SJSA1 (cell line): ENCODE measurements at regions not wholly inside any gene's neighbourhood (a gene's known extent, or its start where the extent isn't known, plus 50 kb on each side); places are given as distances from the start of the nearest gene placed in this dataset.
A peak's percentile ranks its signal among the peaks of the same experiment; 100 is the strongest.
"Not testable (repeated sequence)": the region's sequence is repeated elsewhere in the genome, so short reads cannot be mapped to it uniquely, and the experiment has no call there.

Experiments
- DNase-seq, 2 experiments: peaks; one replicate each; pipeline ENCODE4 v3.0.0-alpha.2; 2015 to 2020; ENCODE audit warnings: low spot score in 2 of 2, low read depth in 1 of 2
- H3K27ac ChIP-seq: fragments of 250-450 bp; sonication (Bioruptor Pico); 2 replicates; pipeline ENCODE4 v1.5.1; 2020; ENCODE audit warnings: mild to moderate bottlenecking, moderate library complexity
- H3K27me3 ChIP-seq: fragments of 250-450 bp; sonication (Bioruptor Pico); replicated peaks from 2 replicates; pipeline ENCODE4 v1.5.1; 2020; ENCODE audit warnings: mild to moderate bottlenecking, moderate library complexity
- H3K36me3 ChIP-seq: fragments of 250-450 bp; sonication (Bioruptor Pico); 2 replicates; pipeline ENCODE4 v1.5.1; 2020; ENCODE audit warnings: mild to moderate bottlenecking
- H3K4me1 ChIP-seq: fragments of 250-450 bp; sonication (Bioruptor Pico); replicated peaks from 2 replicates; pipeline ENCODE4 v1.6.1; 2021; ENCODE audit warnings: mild to moderate bottlenecking
- H3K4me3 ChIP-seq: fragments of 250-450 bp; sonication (Bioruptor Pico); 2 replicates; pipeline ENCODE4 v1.5.1; 2020; ENCODE audit warnings: mild to moderate bottlenecking
- H3K9me3 ChIP-seq: fragments of 250-450 bp; sonication (Bioruptor Pico); replicated peaks from 2 replicates; pipeline ENCODE4 v1.5.1; 2020; ENCODE audit warnings: mild to moderate bottlenecking

DNA sequence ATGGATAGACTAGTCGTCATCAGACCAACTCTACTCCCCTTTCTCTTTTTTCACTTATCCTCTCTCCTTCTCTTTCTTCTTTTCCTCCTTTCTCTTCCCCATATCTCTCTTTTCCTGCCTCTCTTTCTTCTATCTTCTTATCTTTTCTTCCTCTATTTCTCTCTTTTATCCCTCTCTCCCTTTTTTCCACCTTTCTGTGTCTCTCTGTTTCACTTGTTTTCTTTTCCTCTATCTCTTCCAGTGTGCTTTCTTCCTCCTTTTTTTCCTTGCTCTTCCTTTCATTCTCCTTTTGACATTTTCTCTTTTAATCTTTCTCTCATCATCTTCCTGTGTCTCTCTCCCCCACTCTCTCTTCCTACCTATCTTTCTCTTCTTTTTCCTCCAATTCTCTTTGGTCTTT lies 159.0 kb upstream of the PTGFR start:
- Histone ChIP-seq H3K4me1 (no peaks in the 10 kb centered on the region), H3K27ac (no peak overlapping the region), H3K9me3 (no peaks in the 10 kb centered on the region), H3K36me3 (no peaks in the 10 kb centered on the region), H3K27me3 (no peaks in the 10 kb centered on the region), H3K4me3 (no peak overlapping the region)
- no peak for DNase-seq

- Histone ChIP-seq H3K4me3 (no peak overlapping the region), H3K36me3 (no peaks in the 10 kb centered on the region), H3K27me3 (no peaks in the 10 kb centered on the region), H3K27ac (no peak overlapping the region), H3K4me1 (no peaks in the 10 kb centered on the region; the same call in 1 of the 2 replicates), H3K9me3 (no peaks in the 10 kb centered on the region)
- DNase-seq, result peak in 1 of 2 experiments; percentile 15
Measured at GRCh38 chr1:78333502-78333901, 157.3 kb upstream of the PTGFR start.

DNA sequence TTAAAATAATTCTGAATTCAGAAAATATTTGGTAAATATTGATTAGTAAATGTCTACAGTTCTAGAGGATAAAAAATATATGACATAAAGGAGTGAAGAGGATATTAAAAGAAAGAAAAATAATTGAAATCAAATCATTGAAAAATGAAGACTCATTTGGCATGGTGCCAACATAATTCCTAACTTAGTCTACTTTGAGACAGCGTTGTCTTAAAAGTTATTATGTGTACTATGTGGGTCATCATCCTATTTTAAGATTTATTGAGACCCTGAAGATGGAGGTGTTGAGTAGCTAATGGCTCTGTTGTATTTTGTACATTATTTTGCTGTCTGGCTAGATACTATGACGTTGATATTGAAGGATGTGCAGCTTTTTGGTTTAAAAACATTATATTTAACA lies 156.7 kb upstream of the PTGFR start:
- Histone ChIP-seq H3K36me3 (no peaks in the 10 kb centered on the region), H3K4me1 (peaks cover 3% of the 10 kb centered on the region), H3K4me3 (no peak overlapping the region), H3K9me3 (no peaks in the 10 kb centered on the region), H3K27ac (no peak overlapping the region), H3K27me3 (no peaks in the 10 kb centered on the region)
- no peak for DNase-seq

GRCh38 chr1:78334952-78335351 lies 155.8 kb upstream of the PTGFR start:
- Histone ChIP-seq H3K4me1 (peaks cover 12% of the 10 kb centered on the region), H3K9me3 (no peaks in the 10 kb centered on the region), H3K36me3 (no peaks in the 10 kb centered on the region), H3K27me3 (no peaks in the 10 kb centered on the region), H3K27ac (no peak overlapping the region), H3K4me3 (no peak overlapping the region)
- DNase-seq, result no peak

GRCh38 chr1:78336751-78337150 lies 154.0 kb upstream of the PTGFR start:
- not testable (repeated sequence) for H3K9me3 ChIP-seq, H3K4me3 ChIP-seq, H3K27ac ChIP-seq, H3K36me3 ChIP-seq, H3K27me3 ChIP-seq, DNase-seq
- H3K4me1 ChIP-seq, result peaks cover 24% of the 10 kb centered on the region

DNA sequence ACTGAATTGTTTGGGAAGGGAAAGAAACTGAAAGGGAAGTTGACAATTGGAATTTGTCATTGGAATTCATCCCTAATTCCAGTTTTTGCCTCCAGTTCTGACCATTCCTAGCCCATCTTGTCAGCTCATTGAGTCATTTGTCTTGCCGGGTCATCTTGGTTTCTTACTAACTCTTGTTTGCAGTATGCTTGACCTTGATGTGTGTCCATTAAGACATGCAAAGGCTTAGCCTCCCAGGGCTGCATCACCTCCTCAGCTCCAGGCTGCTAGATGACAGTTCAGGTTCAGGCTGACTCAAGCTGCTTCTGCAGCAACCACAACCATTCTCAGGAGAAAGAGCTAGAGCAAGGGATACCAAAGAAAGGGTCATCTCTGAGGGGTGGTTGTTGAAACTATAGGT lies 151.3 kb upstream of the PTGFR start:
- Histone ChIP-seq H3K9me3 (no peaks in the 10 kb centered on the region), H3K36me3 (no peaks in the 10 kb centered on the region), H3K27me3 (no peaks in the 10 kb centered on the region), H3K4me1 (peaks cover 24% of the 10 kb centered on the region), H3K4me3 (no peak overlapping the region), H3K27ac (peak overlapping the region; percentile 82)
- peak in 1 of 2 experiments; percentile 56 for DNase-seq

- peak overlapping the region; percentile 82 for H3K27ac ChIP-seq
Measured at GRCh38 chr1:78340006-78340405, 150.8 kb upstream of the PTGFR start.

GRCh38 chr1:78348496-78349284 lies 142.1 kb upstream of the PTGFR start:
- Histone ChIP-seq H3K4me3 (no peak overlapping the region), H3K27me3 (no peaks in the 10 kb centered on the region), H3K36me3 (no peaks in the 10 kb centered on the region), H3K27ac (no peak overlapping the region), H3K9me3 (0 out of 2 replicates have a peak, but pooled peaks cover 3% of the 10 kb centered on the region), H3K4me1 (no peaks in the 10 kb centered on the region)
- DNase-seq, result no peak

More at GRCh38 chr1:78340006-78340405, 150.8 kb upstream of the PTGFR start:
- Histone ChIP-seq H3K36me3 (no peaks in the 10 kb centered on the region), H3K27me3 (no peaks in the 10 kb centered on the region), H3K4me3 (no peak overlapping the region), H3K4me1 (peaks cover 24% of the 10 kb centered on the region), H3K9me3 (no peaks in the 10 kb centered on the region)
- peak in 1 of 2 experiments; percentile 67 for DNase-seq

- no peak for DNase-seq
- H3K27me3 ChIP-seq, result no peaks in the 10 kb centered on the region
- no peaks in the 10 kb centered on the region for H3K36me3 ChIP-seq
- H3K4me3 ChIP-seq, result no peak overlapping the region
- H3K27ac ChIP-seq, result no peak overlapping the region
- 0 out of 2 replicates have a peak, but pooled peaks cover 3% of the 10 kb centered on the region for H3K9me3 ChIP-seq
- no peaks in the 10 kb centered on the region for H3K4me1 ChIP-seq
Measured at GRCh38 chr1:78351551-78352216, 139.1 kb upstream of the PTGFR start.

GRCh38 chr1:78355656-78356055 lies 135.1 kb upstream of the PTGFR start:
- Histone ChIP-seq H3K9me3 (0 out of 2 replicates have a peak, but pooled peaks cover 3% of the 10 kb centered on the region), H3K4me1 (no peaks in the 10 kb centered on the region), H3K27me3 (no peaks in the 10 kb centered on the region), H3K27ac (no peak overlapping the region), H3K36me3 (no peaks in the 10 kb centered on the region), H3K4me3 (no peak overlapping the region)
- DNase-seq, result no peak

- Histone ChIP-seq H3K4me1 (no peaks in the 10 kb centered on the region), H3K4me3 (no peak overlapping the region), H3K36me3 (no peaks in the 10 kb centered on the region), H3K9me3 (no peaks in the 10 kb centered on the region), H3K27ac (no peak overlapping the region), H3K27me3 (no peaks in the 10 kb centered on the region)
- DNase-seq, result no peak
Measured at GRCh38 chr1:78358165-78358564, 132.6 kb upstream of the PTGFR start.

DNA sequence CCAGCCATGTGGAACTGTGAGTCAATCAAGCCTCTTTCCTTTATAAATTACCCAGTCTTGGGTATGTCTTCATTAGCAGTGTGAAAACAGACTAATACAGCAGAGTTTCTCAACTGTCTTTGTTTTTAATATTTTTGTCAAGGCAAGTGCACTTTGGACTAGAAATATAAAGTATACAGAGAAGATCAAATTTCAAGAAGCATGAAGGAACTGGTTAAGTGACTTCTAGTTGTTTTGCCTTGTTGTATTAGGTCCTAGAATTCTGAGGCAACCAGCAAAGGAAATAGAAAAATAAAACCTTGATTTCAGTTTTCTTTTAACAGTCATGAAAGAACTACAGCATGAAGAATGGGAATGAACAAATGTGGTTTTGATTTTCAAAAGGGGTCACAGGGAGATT lies 131.1 kb upstream of the PTGFR start:
- Histone ChIP-seq H3K4me3 (no peak overlapping the region), H3K36me3 (no peaks in the 10 kb centered on the region), H3K27me3 (no peaks in the 10 kb centered on the region), H3K4me1 (no peaks in the 10 kb centered on the region), H3K9me3 (no peaks in the 10 kb centered on the region), H3K27ac (no peak overlapping the region)
- DNase-seq, result no peak

- Histone ChIP-seq H3K4me3 (no peak overlapping the region), H3K4me1 (no peaks in the 10 kb centered on the region), H3K27me3 (no peaks in the 10 kb centered on the region), H3K9me3 (no peaks in the 10 kb centered on the region), H3K36me3 (no peaks in the 10 kb centered on the region), H3K27ac (no peak overlapping the region)
- DNase-seq, result no peak
Measured at GRCh38 chr1:78360584-78360983, 130.2 kb upstream of the PTGFR start.

- Histone ChIP-seq H3K36me3 (no peaks in the 10 kb centered on the region), H3K27me3 (no peaks in the 10 kb centered on the region), H3K9me3 (no peaks in the 10 kb centered on the region), H3K4me3 (no peak overlapping the region), H3K4me1 (peaks cover 18% of the 10 kb centered on the region), H3K27ac (no peak overlapping the region)
- no peak for DNase-seq
Measured at GRCh38 chr1:78367700-78368099, 123.1 kb upstream of the PTGFR start.
